HG03439 (cell line): ENCODE measurements at regions not wholly inside any gene's neighbourhood (a gene's known extent, or its start where the extent isn't known, plus 50 kb on each side); places are given as distances from the start of the nearest gene placed in this dataset.

Experiments used
- ATAC-seq: cut with Tn5 transposase; IDR thresholded peaks from one replicate; pipeline ENCODE4 v1.9.1; 2021; ENCODE audit warnings: mild to moderate bottlenecking, moderate library complexity; ENCODE audit not compliant: unreplicated experiment

GRCh38 chr13:62625214-62625881, 1209.7 kb upstream of the PCDH20 start:
- no peak for ATAC-seq

- no peak for ATAC-seq
Measured at GRCh38 chr13:62613819-62614218, 1198.2 kb upstream of the PCDH20 start.

DNA sequence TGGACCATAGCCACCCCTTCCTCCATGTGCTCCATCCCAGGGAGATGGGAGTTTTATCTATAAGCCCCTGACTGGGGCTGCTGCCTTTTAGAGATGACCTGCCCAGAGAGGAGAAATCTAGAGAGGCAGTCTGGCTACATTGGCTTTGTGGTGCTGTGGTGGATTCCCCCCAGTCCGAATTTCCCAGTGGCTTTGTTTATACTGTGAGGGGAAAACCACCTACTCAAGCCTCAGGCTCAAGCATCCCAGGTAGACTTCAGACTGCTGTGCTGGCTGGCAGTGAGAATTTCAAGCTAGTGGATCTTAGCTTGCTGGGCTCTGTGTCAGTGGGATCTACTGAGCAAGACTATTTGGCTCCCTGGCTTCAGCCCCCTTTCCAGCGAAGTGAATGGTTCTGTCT, 1195.7 kb upstream of the PCDH20 start:
- no peak for ATAC-seq

DNA sequence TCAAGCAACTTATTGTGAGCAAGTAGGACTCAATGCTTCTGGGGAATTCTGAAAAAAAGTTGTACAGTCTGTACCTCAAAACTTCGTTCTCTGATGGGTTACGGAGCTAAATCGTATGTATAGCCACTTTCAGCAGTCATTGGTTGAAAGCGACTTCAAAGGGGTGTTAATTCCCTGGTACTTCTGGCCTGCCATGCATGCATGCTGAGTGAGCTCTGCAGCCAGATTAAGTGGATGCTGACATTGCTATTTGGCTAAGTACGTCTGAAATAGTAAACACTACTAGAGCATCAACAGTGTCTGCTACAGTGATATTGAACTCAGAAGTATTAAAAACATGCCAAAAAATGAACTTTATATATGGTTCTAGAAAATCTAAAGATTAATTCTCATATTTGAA, 1183.1 kb upstream of the PCDH20 start:
- no peak for ATAC-seq

GRCh38 chr13:62595976-62596375, 1180.3 kb upstream of the PCDH20 start:
- ATAC-seq: no peak

GRCh38 chr13:62593804-62594203, 1178.2 kb upstream of the PCDH20 start:
- no peak for ATAC-seq

DNA sequence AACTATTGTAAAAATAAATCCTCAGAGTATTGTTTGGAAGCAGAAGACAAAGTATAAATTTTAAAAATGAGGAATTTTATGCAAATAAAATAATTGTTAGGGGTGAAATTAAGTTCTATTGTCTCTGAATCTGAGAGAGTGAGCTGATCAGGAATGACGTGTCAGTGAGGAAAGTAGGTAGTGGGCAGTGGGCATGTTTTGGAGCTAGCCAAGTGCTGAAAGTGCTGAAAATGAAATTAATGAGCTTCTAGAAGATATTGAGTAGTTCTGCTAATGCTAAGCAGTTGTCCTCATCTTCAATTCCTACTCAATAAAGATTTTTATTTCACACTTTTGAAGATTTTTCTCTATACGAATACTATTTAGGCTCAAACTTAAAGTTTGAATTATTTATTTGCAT, 1167.8 kb upstream of the PCDH20 start:
- no peak for ATAC-seq

DNA sequence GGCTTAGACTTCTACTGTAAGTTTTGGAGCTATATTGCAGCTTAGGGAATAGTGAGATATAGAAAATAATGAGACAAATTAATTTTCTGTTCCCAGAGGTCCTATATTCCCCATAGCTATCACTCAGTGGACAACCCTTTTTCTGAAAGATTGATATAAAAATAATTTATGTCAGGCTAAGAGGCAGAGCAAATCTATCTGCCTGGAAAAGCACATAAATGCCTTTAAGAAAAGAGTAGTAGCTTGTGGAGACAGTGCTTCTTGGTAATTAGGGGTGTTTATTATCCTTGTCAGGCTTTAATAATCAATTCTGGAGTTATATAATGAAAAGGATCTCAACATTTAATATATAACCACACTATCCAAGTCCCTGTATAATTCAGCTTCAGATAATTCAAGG, 1162.8 kb upstream of the PCDH20 start:
- ATAC-seq: no peak

DNA sequence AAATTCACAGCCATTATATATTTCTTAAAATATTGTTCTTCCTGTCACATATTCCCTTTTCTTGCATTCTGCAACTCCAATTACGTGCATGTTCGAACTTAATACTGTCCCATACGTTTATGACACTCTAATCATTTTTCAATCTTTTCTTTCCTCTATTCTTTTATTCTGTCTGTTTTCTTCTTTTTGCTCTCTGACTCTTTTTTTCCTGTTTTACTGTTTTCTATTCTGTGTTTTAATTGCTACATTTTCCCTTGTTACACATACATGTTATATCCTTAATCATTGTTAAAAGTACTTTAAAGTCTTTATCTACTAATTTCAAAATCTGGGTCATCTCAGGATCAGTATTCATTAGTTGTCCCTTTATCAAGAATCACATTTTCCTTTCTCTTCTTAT, 1149.1 kb upstream of the PCDH20 start:
- ATAC-seq: no peak

GRCh38 chr13:62563251-62563650, 1147.6 kb upstream of the PCDH20 start:
- ATAC-seq: no peak

GRCh38 chr13:62556978-62557377, 1141.3 kb upstream of the PCDH20 start:
- ATAC-seq: no peak

- ATAC-seq: no peak
Measured at GRCh38 chr13:62551588-62551987, 1135.9 kb upstream of the PCDH20 start.

DNA sequence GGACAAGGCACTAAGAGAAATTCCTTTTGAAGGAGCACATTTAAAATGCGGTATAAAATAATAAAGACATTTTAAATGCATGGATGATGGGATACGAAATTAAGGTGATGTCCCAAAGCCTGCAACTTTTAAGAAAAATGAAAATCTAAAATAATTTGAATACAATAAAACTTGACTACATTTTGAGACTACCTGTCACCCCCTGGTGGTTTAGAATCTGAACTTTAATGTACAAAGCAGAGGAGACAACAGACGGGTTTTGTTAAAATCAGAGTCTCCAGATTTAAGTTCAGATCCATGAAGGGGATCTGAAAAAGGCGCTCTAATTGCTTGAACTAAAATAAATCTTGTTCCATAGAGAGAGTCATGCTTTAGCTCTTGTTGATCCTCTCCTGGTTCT, 1129.3 kb upstream of the PCDH20 start:
- no peak for ATAC-seq

GRCh38 chr13:62537593-62537992, 1121.9 kb upstream of the PCDH20 start:
- ATAC-seq: no peak

DNA sequence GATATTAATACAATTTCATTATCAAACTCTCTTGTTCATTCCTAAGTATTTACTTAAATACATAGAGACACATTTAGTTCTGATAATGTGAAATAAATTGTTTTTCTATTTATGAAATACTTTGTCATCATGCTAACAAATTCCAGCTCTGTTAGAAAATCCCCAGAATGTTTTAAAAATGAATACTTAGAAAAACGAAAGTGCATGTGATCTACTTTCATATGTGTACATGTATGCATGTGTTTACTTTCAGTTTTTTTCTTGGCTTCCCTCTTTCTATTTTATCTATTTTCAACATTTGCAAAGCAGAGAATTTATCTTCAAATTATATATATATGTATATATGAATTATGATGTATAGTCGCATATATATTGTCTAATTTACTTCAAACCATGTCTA, 1110.0 kb upstream of the PCDH20 start:
- ATAC-seq: no peak

GRCh38 chr13:62524498-62524897, 1108.8 kb upstream of the PCDH20 start:
- ATAC-seq: peak; percentile 38

GRCh38 chr13:62524061-62524460, 1108.4 kb upstream of the PCDH20 start:
- peak; percentile 95 for ATAC-seq

GRCh38 chr13:62512194-62513141, 1096.8 kb upstream of the PCDH20 start:
- peak; percentile 91 for ATAC-seq

GRCh38 chr13:62510906-62511655, 1095.4 kb upstream of the PCDH20 start:
- ATAC-seq: peak; percentile 49

DNA sequence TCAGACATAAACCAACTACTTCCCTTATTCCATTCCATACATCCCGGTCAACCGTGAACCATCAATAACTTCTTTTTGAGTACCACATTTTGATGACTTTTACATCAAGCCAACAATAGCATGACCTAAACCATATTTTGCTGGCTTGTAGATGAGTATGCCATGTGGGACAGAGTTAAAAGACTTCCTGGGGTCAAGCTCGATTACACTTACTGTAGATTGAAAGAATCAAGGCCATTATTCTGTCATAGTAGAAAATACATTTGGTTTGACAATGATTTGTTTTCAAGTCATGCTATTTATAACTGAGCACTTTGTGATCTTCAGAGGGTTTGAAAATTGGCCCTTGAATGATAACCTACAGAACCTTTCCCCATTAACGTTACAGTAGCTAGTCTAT, 1086.9 kb upstream of the PCDH20 start:
- no peak for ATAC-seq

GRCh38 chr13:62489731-62490130, 1074.1 kb upstream of the PCDH20 start:
- no peak for ATAC-seq
